GM18867 (cell line): ENCODE measurements at regions not wholly inside any gene's neighbourhood (a gene's known extent, or its start where the extent isn't known, plus 50 kb on each side); places are given as distances from the start of the nearest gene placed in this dataset.
"Not testable (repeated sequence)": the region's sequence is repeated elsewhere in the genome, so short reads cannot be mapped to it uniquely, and the experiment has no call there.

Experiments
- ATAC-seq: cut with Tn5 transposase; IDR thresholded peaks from one replicate; pipeline ENCODE4 v1.9.1; 2021; ENCODE audit warnings: mild to moderate bottlenecking, moderate library complexity; ENCODE audit not compliant: unreplicated experiment

- no peak for ATAC-seq
These were observed 915.8 kb downstream of the XPNPEP1 start for GRCh38 chr10:109007514-109007913.

- ATAC-seq = no peak
These were observed 932.9 kb downstream of the XPNPEP1 start for GRCh38 chr10:108990441-108990840.

- no peak for ATAC-seq
These were observed 933.3 kb downstream of the XPNPEP1 start for GRCh38 chr10:108989976-108990375.

GRCh38 chr10:108982159-108982558, 941.2 kb downstream of the XPNPEP1 start:
- ATAC-seq = no peak

- no peak for ATAC-seq
These were observed 942.4 kb downstream of the XPNPEP1 start for GRCh38 chr10:108980869-108981268.

- ATAC-seq = no peak
These were observed 947.8 kb downstream of the XPNPEP1 start for GRCh38 chr10:108975459-108976058.

- no peak for ATAC-seq
These were observed 953.3 kb downstream of the XPNPEP1 start for GRCh38 chr10:108970016-108970415.

- no peak for ATAC-seq
These were observed 956.9 kb downstream of the XPNPEP1 start for GRCh38 chr10:108966411-108966810.

GRCh38 chr10:108966005-108966404, 957.3 kb downstream of the XPNPEP1 start:
- no peak for ATAC-seq

- no peak for ATAC-seq
These were observed 961.1 kb downstream of the XPNPEP1 start for GRCh38 chr10:108962172-108962571.

- no peak for ATAC-seq
These were observed 965.6 kb downstream of the XPNPEP1 start for GRCh38 chr10:108957681-108958080.

GRCh38 chr10:108956149-108956548, 967.2 kb downstream of the XPNPEP1 start:
- no peak for ATAC-seq

- ATAC-seq = not testable (repeated sequence)
These were observed 1003.3 kb downstream of the XPNPEP1 start for GRCh38 chr10:108920029-108920428.

GRCh38 chr10:108913300-108913699, 1010.0 kb downstream of the XPNPEP1 start:
- no peak for ATAC-seq

GRCh38 chr10:108911814-108912541, 1011.3 kb downstream of the XPNPEP1 start:
- ATAC-seq = no peak

- no peak for ATAC-seq
These were observed 1015.2 kb downstream of the XPNPEP1 start for GRCh38 chr10:108908096-108908495.

GRCh38 chr10:108905821-108906220, 1017.5 kb downstream of the XPNPEP1 start:
- ATAC-seq = no peak

- ATAC-seq = no peak
These were observed 1018.1 kb downstream of the XPNPEP1 start for GRCh38 chr10:108905171-108905570.

- no peak for ATAC-seq
These were observed 1019.0 kb downstream of the XPNPEP1 start for GRCh38 chr10:108904163-108904838.

- ATAC-seq = peak; percentile 82
These were observed 1020.6 kb downstream of the XPNPEP1 start for GRCh38 chr10:108902619-108903285.

- ATAC-seq = no peak
These were observed 1021.3 kb downstream of the XPNPEP1 start for GRCh38 chr10:108901781-108902618.
